BLaER1 treated with 17β-estradiol and CSF1 and Interleukin-3, amounts not matched to agents 10 nM and 100 nM (cell line): ENCODE measurements at regions not wholly inside any gene's neighbourhood (a gene's known extent, or its start where the extent isn't known, plus 50 kb on each side); places are given as distances from the start of the nearest gene placed in this dataset.
"Not testable (repeated sequence)": the region's sequence is repeated elsewhere in the genome, so short reads cannot be mapped to it uniquely, and the experiment has no call there.

Source experiments
- H3K27ac ChIP-seq, 11 experiments: shearing (Covaris generic); formaldehyde crosslinking; 2 replicates each; pipeline ENCODE4 v1.8.1; 2022
- H3K27me3 ChIP-seq, 11 experiments: shearing (Covaris generic); formaldehyde crosslinking; 2 replicates each; pipeline ENCODE4 v1.8.1; 2022
- H3K36me3 ChIP-seq, 11 experiments: shearing (Covaris generic); formaldehyde crosslinking; 2 replicates each; pipeline ENCODE4 v1.8.1; 2022
- H3K4me1 ChIP-seq, 10 experiments: shearing (Covaris generic); formaldehyde crosslinking; 2 replicates each; pipeline ENCODE4 v1.8.1; 2022
- H3K4me2 ChIP-seq, 11 experiments: shearing (Covaris generic); formaldehyde crosslinking; 2 replicates each; pipeline ENCODE4 v1.8.1; 2022
- H3K4me3 ChIP-seq, 10 experiments: shearing (Covaris generic); formaldehyde crosslinking; 2 replicates each; pipeline ENCODE4 v1.8.1; 2022
- H3K9ac ChIP-seq, 11 experiments: shearing (Covaris generic); formaldehyde crosslinking; 2 replicates each; pipeline ENCODE4 v1.8.1; 2022
- H3K9me3 ChIP-seq, 11 experiments: shearing (Covaris generic); formaldehyde crosslinking; replicated peaks in 1 of 11; 2 replicates each; pipeline ENCODE4 v1.8.1; 2022
- H4K20me1 ChIP-seq, 11 experiments: shearing (Covaris generic); formaldehyde crosslinking; 2 replicates each; pipeline ENCODE4 v1.8.1; 2022
- Cebpa-rat ChIP-seq, 11 experiments: shearing (Covaris generic); IDR thresholded peaks; 2 replicates each; pipeline ENCODE4 v1.8.1; 2022

DNA sequence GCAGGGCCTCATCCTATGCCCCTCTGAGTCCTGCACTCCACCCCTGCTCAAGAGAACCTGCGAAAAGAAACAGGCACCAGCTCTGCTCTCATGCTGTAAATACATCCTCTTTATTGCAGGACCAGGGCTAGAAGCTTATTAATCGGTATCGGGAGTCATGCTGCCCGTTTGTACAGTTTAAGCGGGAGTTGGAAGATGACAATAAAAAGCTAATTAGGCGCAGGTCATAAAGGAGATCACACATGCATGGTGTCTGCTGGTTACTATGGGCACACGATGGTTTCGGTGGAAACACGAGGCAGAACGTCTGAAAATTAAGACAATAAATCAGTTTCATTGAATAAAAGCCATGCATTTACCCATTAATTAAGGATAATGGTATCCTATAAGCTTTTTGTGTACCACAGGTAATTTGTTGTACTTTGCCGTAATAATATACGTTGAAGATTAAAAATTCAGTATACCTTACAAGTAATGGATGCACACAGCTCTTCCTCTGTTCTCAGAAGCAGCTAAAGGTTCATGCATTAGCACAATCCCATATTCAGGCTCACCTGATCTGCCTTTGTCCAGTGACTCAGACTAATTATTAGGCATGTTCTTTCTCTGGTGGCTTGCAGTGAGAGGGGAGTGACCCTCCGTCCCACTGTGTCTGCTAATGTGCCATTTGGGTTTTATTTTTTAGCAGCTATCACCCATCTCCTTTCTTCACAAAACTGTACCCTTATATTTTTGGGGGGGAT lies 406.0 kb downstream of the TSHZ3 start:
- H3K4me3 ChIP-seq, result no peak overlapping the region
- H3K4me2 ChIP-seq, result no peak overlapping the region
- no peaks in the 10 kb centered on the region for H3K4me1 ChIP-seq
- H3K36me3 ChIP-seq, result no peaks in the 10 kb centered on the region
- no peak overlapping the region for H3K9ac ChIP-seq
- no peak overlapping the region for H3K27ac ChIP-seq
- H4K20me1 ChIP-seq, result no peaks in the 10 kb centered on the region
- no peaks in the 10 kb centered on the region for H3K27me3 ChIP-seq
- H3K9me3 ChIP-seq, result peaks cover 0 to 4% (median 0%) of the 10 kb centered on the region in 11 experiments; a peak in 1 of 22 replicates
- no peak for TF ChIP-seq Cebpa-rat (IDR thresholded peaks at IDR 0.05)

GRCh38 chr19:30942636-30943035 lies 406.6 kb downstream of the TSHZ3 start:
- H4K20me1 ChIP-seq, result no peaks in the 10 kb centered on the region
- TF ChIP-seq Cebpa-rat (IDR thresholded peaks at IDR 0.05), result no peak
- H3K36me3 ChIP-seq, result no peaks in the 10 kb centered on the region
- H3K9ac ChIP-seq, result no peak overlapping the region
- no peak overlapping the region for H3K4me3 ChIP-seq
- no peaks in the 10 kb centered on the region for H3K27me3 ChIP-seq
- no peak overlapping the region for H3K4me2 ChIP-seq
- H3K9me3 ChIP-seq, result peaks cover 0 to 4% (median 0%) of the 10 kb centered on the region in 11 experiments; a peak in 1 of 22 replicates
- H3K27ac ChIP-seq, result no peak overlapping the region
- H3K4me1 ChIP-seq, result no peaks in the 10 kb centered on the region

- no peak for TF ChIP-seq Cebpa-rat (IDR thresholded peaks at IDR 0.05)
- no peaks in the 10 kb centered on the region for H4K20me1 ChIP-seq
- no peaks in the 10 kb centered on the region for H3K4me1 ChIP-seq
- no peaks in the 10 kb centered on the region for H3K27me3 ChIP-seq
- no peak overlapping the region for H3K9ac ChIP-seq
- no peak overlapping the region for H3K4me3 ChIP-seq
- H3K9me3 ChIP-seq, result peaks cover 0 to 4% (median 0%) of the 10 kb centered on the region in 11 experiments; a peak in 1 of 22 replicates
- no peak overlapping the region for H3K4me2 ChIP-seq
- H3K36me3 ChIP-seq, result no peaks in the 10 kb centered on the region
- H3K27ac ChIP-seq, result no peak overlapping the region
Measured at GRCh38 chr19:30941591-30941990, 407.6 kb downstream of the TSHZ3 start.

GRCh38 chr19:30936276-30936675 lies 413.0 kb downstream of the TSHZ3 start:
- H3K27me3 ChIP-seq, result no peaks in the 10 kb centered on the region
- no peak overlapping the region for H3K9ac ChIP-seq
- no peaks in the 10 kb centered on the region for H4K20me1 ChIP-seq
- H3K4me1 ChIP-seq, result no peaks in the 10 kb centered on the region
- no peak overlapping the region for H3K27ac ChIP-seq
- H3K4me3 ChIP-seq, result no peak overlapping the region
- H3K4me2 ChIP-seq, result no peak overlapping the region
- H3K9me3 ChIP-seq, result peaks cover 0 to 4% (median 0%) of the 10 kb centered on the region in 11 experiments; a peak in 1 of 22 replicates
- H3K36me3 ChIP-seq, result no peaks in the 10 kb centered on the region
- TF ChIP-seq Cebpa-rat (IDR thresholded peaks at IDR 0.05), result no peak

DNA sequence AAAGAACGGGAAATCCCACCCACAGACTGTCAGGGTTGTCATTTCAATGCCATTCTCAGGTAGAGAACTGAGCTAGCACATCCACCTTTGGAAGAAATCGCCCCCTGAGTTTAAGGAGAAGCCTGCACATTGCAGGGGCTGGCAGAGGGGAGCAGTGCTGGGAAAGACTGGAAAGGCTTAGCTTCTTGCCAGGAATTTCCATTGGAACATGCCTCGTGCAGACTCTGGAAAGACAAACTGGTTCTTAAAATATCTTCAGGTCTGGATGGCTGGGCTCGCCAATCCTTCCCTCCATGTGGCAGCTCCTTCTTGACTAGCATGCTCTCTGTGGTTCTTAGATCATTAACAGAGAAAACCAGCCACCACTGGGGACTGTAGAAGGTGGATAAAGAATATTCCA lies 414.1 kb downstream of the TSHZ3 start:
- Histone ChIP-seq H3K9me3 (peaks cover 0 to 4% (median 0%) of the 10 kb centered on the region in 11 experiments; a peak in 1 of 22 replicates), H3K27me3 (no peaks in the 10 kb centered on the region), H3K36me3 (no peaks in the 10 kb centered on the region), H4K20me1 (no peaks in the 10 kb centered on the region), H3K4me1 (no peaks in the 10 kb centered on the region), H3K4me3 (no peak overlapping the region), H3K4me2 (peak overlapping the region in 1 of 11 experiments; percentile 7; a peak in 1 of 22 replicates), H3K9ac (no peak overlapping the region), H3K27ac (no peak overlapping the region)
- TF ChIP-seq Cebpa-rat (IDR thresholded peaks at IDR 0.05), result no peak

GRCh38 chr19:30933454-30933853 lies 415.8 kb downstream of the TSHZ3 start:
- not testable (repeated sequence) for H3K4me3 ChIP-seq, H3K4me1 ChIP-seq

DNA sequence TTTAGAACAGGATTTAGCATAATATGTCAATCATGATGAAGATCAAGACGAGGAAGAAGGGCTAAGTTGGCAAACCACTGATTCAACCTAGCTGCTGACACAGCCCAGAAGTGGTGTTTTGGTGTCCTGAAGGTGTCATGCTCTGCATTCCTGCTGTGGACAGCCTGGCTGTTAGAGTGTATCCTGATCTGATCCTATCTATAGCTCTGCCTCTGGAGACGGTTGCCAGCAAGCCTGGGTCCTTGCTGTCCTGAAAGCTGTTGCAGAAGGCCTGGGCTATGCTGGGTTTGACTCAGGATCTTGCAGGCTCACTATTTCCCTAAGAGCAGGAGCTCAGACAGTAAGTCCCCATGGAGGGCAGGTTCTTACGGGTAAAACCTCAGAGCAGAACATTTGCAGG lies 416.4 kb downstream of the TSHZ3 start:
- no peaks in the 10 kb centered on the region for H3K27me3 ChIP-seq
- H3K9me3 ChIP-seq, result peaks cover 15 to 22% (median 18%) of the 10 kb centered on the region in 11 experiments
- H3K4me1 ChIP-seq, result no peaks in the 10 kb centered on the region
- H3K4me3 ChIP-seq, result no peak overlapping the region
- no peak overlapping the region for H3K4me2 ChIP-seq
- H3K27ac ChIP-seq, result no peak overlapping the region
- no peaks in the 10 kb centered on the region for H3K36me3 ChIP-seq
- H4K20me1 ChIP-seq, result no peaks in the 10 kb centered on the region
- H3K9ac ChIP-seq, result no peak overlapping the region
- TF ChIP-seq Cebpa-rat (IDR thresholded peaks at IDR 0.05), result no peak

More at GRCh38 chr19:30933454-30933853, 415.8 kb downstream of the TSHZ3 start:
- H3K27me3 ChIP-seq, H3K9ac ChIP-seq, H3K36me3 ChIP-seq, H4K20me1 ChIP-seq, H3K4me2 ChIP-seq, H3K27ac ChIP-seq: not testable (repeated sequence)
- peaks cover 9 to 16% (median 12%) of the 10 kb centered on the region in 11 experiments for H3K9me3 ChIP-seq

- Histone ChIP-seq H3K27me3 (no peaks in the 10 kb centered on the region), H3K9me3 (peaks cover 22 to 36% (median 29%) of the 10 kb centered on the region in 11 experiments), H3K27ac (no peak overlapping the region), H3K9ac (no peak overlapping the region), H3K36me3 (no peaks in the 10 kb centered on the region), H3K4me2 (no peak overlapping the region), H4K20me1 (no peaks in the 10 kb centered on the region), H3K4me3 (no peak overlapping the region), H3K4me1 (no peaks in the 10 kb centered on the region)
- TF ChIP-seq Cebpa-rat (IDR thresholded peaks at IDR 0.05), result no peak
Measured at GRCh38 chr19:30930941-30931706, 418.1 kb downstream of the TSHZ3 start.

GRCh38 chr19:30927705-30928104 lies 421.5 kb downstream of the TSHZ3 start:
- Histone ChIP-seq H3K9ac (no peak overlapping the region), H3K4me1 (no peaks in the 10 kb centered on the region), H4K20me1 (no peaks in the 10 kb centered on the region), H3K4me3 (no peak overlapping the region), H3K27ac (no peak overlapping the region), H3K36me3 (no peaks in the 10 kb centered on the region), H3K4me2 (no peak overlapping the region), H3K27me3 (no peaks in the 10 kb centered on the region; a peak in 1 of 22 replicates), H3K9me3 (peaks cover 22 to 36% (median 27%) of the 10 kb centered on the region in 11 experiments)
- no peak for TF ChIP-seq Cebpa-rat (IDR thresholded peaks at IDR 0.05)
